HEK293 (cell line): ENCODE measurements at regions not wholly inside any gene's neighbourhood (a gene's known extent, or its start where the extent isn't known, plus 50 kb on each side); places are given as distances from the start of the nearest gene placed in this dataset.

Experiments used
- CTCF ChIA-PET: fragments of 350-600 bp; formaldehyde crosslinking; extraction: SDS; loops from one replicate; lab custom pipeline; 2021; ENCODE audit warnings: antibody characterized with exemption; lab: Yijun Ruan, JAX
- POLR2A ChIA-PET: fragments of 300-600 bp; formaldehyde crosslinking; extraction: SDS; loops from one replicate; lab custom pipeline; 2020; ENCODE audit warnings: antibody characterized with exemption, inconsistent platforms; lab: Yijun Ruan, JAX
- H3K27ac ChIP-seq: fragments of 200-500 bp; sonication (Bioruptor generic); 2 replicates; pipeline ENCODE4 v1.5.1; 2014; ENCODE audit warnings: low read depth, low read length, control low read depth, inconsistent platforms; ENCODE audit errors: extremely low read depth
- H3K36me3 ChIP-seq, 2 experiments: fragments of 200-500 bp in 1 of 2; sonication (Bioruptor generic) in 1 of 2; 1 replicate in 1 of 2; 2 replicates in 1 of 2; pipeline ENCODE4 v1.5.1; 2014 to 2017; ENCODE audit warnings: inconsistent platforms in 2 of 2, low read length in 2 of 2; ENCODE audit not compliant: control insufficient read depth in 2 of 2, insufficient read depth in 1 of 2
- H3K4me1 ChIP-seq: fragments of 200-500 bp; sonication (Bioruptor generic); 2 replicates; pipeline ENCODE4 v1.5.1; 2014; ENCODE audit warnings: mild to moderate bottlenecking, low read length, inconsistent platforms; ENCODE audit not compliant: control insufficient read depth, insufficient read depth
- H3K4me3 ChIP-seq: 2 replicates; pipeline ENCODE4 v1.5.1; 2011; ENCODE audit warnings: low read depth, mild to moderate bottlenecking, control low read depth, low read length, moderate library complexity
- H3K9me3 ChIP-seq: fragments of 200-500 bp; sonication (Bioruptor generic); 2 replicates; pipeline ENCODE4 v1.5.1; 2014; ENCODE audit warnings: low read depth, low read length, inconsistent platforms; ENCODE audit not compliant: control insufficient read depth, insufficient read depth
- REPIN1 ChIP-seq: fragments of 450-650 bp; formaldehyde crosslinking; IDR thresholded peaks from 2 replicates; pipeline ENCODE4 v1.5.1; 2017; ENCODE audit warnings: missing biosample characterization, missing genetic modification characterization, low read depth
- TSHZ1 ChIP-seq: fragments of 450-650 bp; formaldehyde crosslinking; IDR thresholded peaks from 2 replicates; pipeline ENCODE4 v1.5.1; 2016; ENCODE audit warnings: missing biosample characterization, missing genetic modification characterization, borderline replicate concordance
- ZBTB17 ChIP-seq: fragments of 450-650 bp; formaldehyde crosslinking; IDR thresholded peaks from 2 replicates; pipeline ENCODE4 v1.5.1; 2016; ENCODE audit warnings: missing biosample characterization, missing genetic modification characterization
- ZBTB20 ChIP-seq: fragments of 450-650 bp; formaldehyde crosslinking; IDR thresholded peaks from 2 replicates; pipeline ENCODE4 v1.5.1; 2016; ENCODE audit warnings: missing biosample characterization, missing genetic modification characterization
- ZEB2 ChIP-seq: fragments of 450-650 bp; formaldehyde crosslinking; IDR thresholded peaks from 2 replicates; pipeline ENCODE4 v1.5.1; 2016; ENCODE audit warnings: missing biosample characterization, missing genetic modification characterization
- ZNF121 ChIP-seq: fragments of 450-650 bp; formaldehyde crosslinking; IDR thresholded peaks from 2 replicates; pipeline ENCODE4 v1.5.1; 2016; ENCODE audit warnings: missing biosample characterization, missing genetic modification characterization
- ZNF157 ChIP-seq: fragments of 450-650 bp; formaldehyde crosslinking; IDR thresholded peaks from 2 replicates; pipeline ENCODE4 v1.5.1; 2016; ENCODE audit warnings: missing biosample characterization, missing genetic modification characterization
- ZNF16 ChIP-seq: fragments of 450-650 bp; formaldehyde crosslinking; IDR thresholded peaks from 2 replicates; pipeline ENCODE4 v1.5.1; 2016; ENCODE audit warnings: low read depth, missing biosample characterization, missing genetic modification characterization
- ZNF324 ChIP-seq: fragments of 450-650 bp; formaldehyde crosslinking; IDR thresholded peaks from 2 replicates; pipeline ENCODE4 v1.5.1; 2016; ENCODE audit warnings: missing biosample characterization, missing genetic modification characterization
- ZNF341 ChIP-seq: fragments of 450-650 bp; formaldehyde crosslinking; IDR thresholded peaks from 2 replicates; pipeline ENCODE4; 2016; ENCODE audit warnings: low read depth, missing biosample characterization, missing genetic modification characterization
- ZNF350 ChIP-seq: fragments of 450-650 bp; formaldehyde crosslinking; IDR thresholded peaks from 2 replicates; pipeline ENCODE4 v1.5.0; 2017; ENCODE audit warnings: missing biosample characterization, mild to moderate bottlenecking, missing genetic modification characterization
- ZNF394 ChIP-seq: fragments of 450-650 bp; formaldehyde crosslinking; IDR thresholded peaks from 2 replicates; pipeline ENCODE4 v1.5.1; 2016; ENCODE audit warnings: missing biosample characterization, missing genetic modification characterization, mild to moderate bottlenecking, moderate library complexity, borderline replicate concordance
- ZNF423 ChIP-seq: fragments of 450-650 bp; formaldehyde crosslinking; IDR thresholded peaks from 2 replicates; pipeline ENCODE4 v1.5.1; 2016; ENCODE audit warnings: missing biosample characterization, missing genetic modification characterization
- ZNF48 ChIP-seq: fragments of 450-650 bp; formaldehyde crosslinking; IDR thresholded peaks from 2 replicates; pipeline ENCODE4 v1.5.1; 2016; ENCODE audit warnings: missing biosample characterization, missing genetic modification characterization
- ZNF558 ChIP-seq: fragments of 450-650 bp; formaldehyde crosslinking; IDR thresholded peaks from 2 replicates; pipeline ENCODE4 v1.5.1; 2016; ENCODE audit warnings: missing biosample characterization, missing genetic modification characterization
- ZNF560 ChIP-seq: fragments of 450-650 bp; formaldehyde crosslinking; IDR thresholded peaks from 2 replicates; pipeline ENCODE4 v1.5.1; 2017; ENCODE audit warnings: missing biosample characterization, missing genetic modification characterization, borderline replicate concordance
- ZNF580 ChIP-seq: fragments of 450-650 bp; formaldehyde crosslinking; IDR thresholded peaks from 2 replicates; pipeline ENCODE4 v1.5.1; 2016; ENCODE audit warnings: missing biosample characterization, missing genetic modification characterization
- ZNF701 ChIP-seq: fragments of 450-650 bp; formaldehyde crosslinking; IDR thresholded peaks from 2 replicates; pipeline ENCODE4 v1.5.1; 2016; ENCODE audit warnings: missing biosample characterization, missing genetic modification characterization
- ZNF785 ChIP-seq: fragments of 450-650 bp; formaldehyde crosslinking; IDR thresholded peaks from 2 replicates; pipeline ENCODE4 v1.5.1; 2016; ENCODE audit warnings: missing biosample characterization, missing genetic modification characterization
- ZNF837 ChIP-seq: fragments of 450-650 bp; formaldehyde crosslinking; IDR thresholded peaks from 2 replicates; pipeline ENCODE4 v1.5.1; 2016; ENCODE audit warnings: missing biosample characterization, missing genetic modification characterization
- ZSCAN16 ChIP-seq: fragments of 450-650 bp; formaldehyde crosslinking; IDR thresholded peaks from 2 replicates; pipeline ENCODE4 v1.5.1; 2016; ENCODE audit warnings: missing biosample characterization, missing genetic modification characterization
- ZXDB ChIP-seq: fragments of 450-650 bp; formaldehyde crosslinking; IDR thresholded peaks from 2 replicates; pipeline ENCODE4 v1.5.1; 2016; ENCODE audit warnings: missing biosample characterization, missing genetic modification characterization
- TF ChIP-seq, protein P1 (sequence below): fragments of 450-650 bp; IDR thresholded peaks from 2 replicates; pipeline ENCODE4 v1.5.1; 2018; ENCODE audit warnings: missing biosample characterization, missing genetic modification characterization
- TF ChIP-seq, protein P2 (sequence below): fragments of 450-650 bp; formaldehyde crosslinking; IDR thresholded peaks from 2 replicates; pipeline ENCODE4 v1.5.1; 2016; ENCODE audit warnings: missing biosample characterization, missing genetic modification characterization, borderline replicate concordance

- TF ChIP-seq ZNF558 (tag by site-specific recombination) (no peak), ZEB2 (tag by site-specific recombination) (no peak), ZNF341 (tag by site-specific recombination) (no peak)
- H3K36me3 ChIP-seq = no peaks in the 10 kb centered on the region
- H3K4me1 ChIP-seq = no peaks in the 10 kb centered on the region
- CTCF ChIA-PET = no interaction called here
- H3K4me3 ChIP-seq = no peak overlapping the region
- no peak overlapping the region for H3K27ac ChIP-seq
- POLR2A ChIA-PET = no interaction called here
- H3K9me3 ChIP-seq = no peaks in the 10 kb centered on the region
Measured at GRCh38 chr6:85749236-85749635, 106.5 kb upstream of the SYNCRIP start.

- Histone ChIP-seq H3K4me1 (no peaks in the 10 kb centered on the region), H3K27ac (no peak overlapping the region)
- POLR2A ChIA-PET = interaction anchor here (1.9 kb wide), 1 partner anchor 69 kb away, joined by 4 read pairs; no protein-coding TSS in a partner anchor
- TF ChIP-seq ZNF701 (tag by site-specific recombination) (no peak), ZNF48 (tag by site-specific recombination) (no peak), ZSCAN16 (tag by site-specific recombination) (no peak), ZNF560 (tag by site-specific recombination) (no peak), ZBTB20 (tag by site-specific recombination) (no peak), ZNF157 (tag by site-specific recombination) (no peak), ZNF324 (tag by site-specific recombination) (no peak), ZNF16 (no peak), ZNF121 (tag by site-specific recombination) (no peak)
- TF ChIP-seq, protein P1, sequence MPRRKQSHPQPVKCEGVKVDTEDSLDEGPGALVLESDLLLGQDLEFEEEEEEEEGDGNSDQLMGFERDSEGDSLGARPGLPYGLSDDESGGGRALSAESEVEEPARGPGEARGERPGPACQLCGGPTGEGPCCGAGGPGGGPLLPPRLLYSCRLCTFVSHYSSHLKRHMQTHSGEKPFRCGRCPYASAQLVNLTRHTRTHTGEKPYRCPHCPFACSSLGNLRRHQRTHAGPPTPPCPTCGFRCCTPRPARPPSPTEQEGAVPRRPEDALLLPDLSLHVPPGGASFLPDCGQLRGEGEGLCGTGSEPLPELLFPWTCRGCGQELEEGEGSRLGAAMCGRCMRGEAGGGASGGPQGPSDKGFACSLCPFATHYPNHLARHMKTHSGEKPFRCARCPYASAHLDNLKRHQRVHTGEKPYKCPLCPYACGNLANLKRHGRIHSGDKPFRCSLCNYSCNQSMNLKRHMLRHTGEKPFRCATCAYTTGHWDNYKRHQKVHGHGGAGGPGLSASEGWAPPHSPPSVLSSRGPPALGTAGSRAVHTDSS (tag by site-specific recombination) = no peak
- TF ChIP-seq, all 188 proteins: peak for 0
- Histone ChIP-seq H3K4me3 (no peak overlapping the region), H3K9me3 (no peaks in the 10 kb centered on the region), H3K36me3 (no peaks in the 10 kb centered on the region)
- CTCF ChIA-PET = interaction anchor here (0.6 kb wide), 1 partner anchor 9 kb away, joined by 3 read pairs; no protein-coding TSS in a partner anchor
Measured at GRCh38 chr6:85747666-85748065, 105.0 kb upstream of the SYNCRIP start.

DNA sequence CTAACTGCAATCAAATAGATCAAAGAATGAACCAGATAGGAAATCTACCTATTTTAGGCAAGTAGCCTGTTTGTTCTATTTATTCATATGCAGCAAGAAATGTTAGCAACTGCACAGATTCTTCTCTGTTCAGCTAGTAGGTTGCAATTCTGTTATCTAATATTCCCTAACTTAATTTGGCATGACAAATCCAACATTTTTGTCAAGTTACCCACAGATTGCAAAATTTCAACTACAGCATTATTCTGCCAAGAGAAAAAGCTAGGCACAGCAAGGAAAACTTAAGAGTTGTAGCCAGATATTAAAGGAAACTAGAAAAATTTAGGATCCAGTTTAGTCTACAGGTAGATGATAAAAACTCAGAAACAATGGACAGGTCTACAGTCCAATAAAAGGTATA is 104.4 kb upstream of the SYNCRIP start:
- CTCF ChIA-PET = no interaction called here
- POLR2A ChIA-PET = interaction anchor here (1.9 kb wide), 1 partner anchor 69 kb away, joined by 4 read pairs; no protein-coding TSS in a partner anchor
- TF ChIP-seq ZNF580 = no peak
- TF ChIP-seq REPIN1 = no peak
- TF ChIP-seq ZNF350 (tag by site-specific recombination) = no peak
- no peak for TF ChIP-seq ZNF785 (tag by site-specific recombination)
- TF ChIP-seq ZBTB17 (tag by site-specific recombination) = no peak
- TF ChIP-seq, protein P2, sequence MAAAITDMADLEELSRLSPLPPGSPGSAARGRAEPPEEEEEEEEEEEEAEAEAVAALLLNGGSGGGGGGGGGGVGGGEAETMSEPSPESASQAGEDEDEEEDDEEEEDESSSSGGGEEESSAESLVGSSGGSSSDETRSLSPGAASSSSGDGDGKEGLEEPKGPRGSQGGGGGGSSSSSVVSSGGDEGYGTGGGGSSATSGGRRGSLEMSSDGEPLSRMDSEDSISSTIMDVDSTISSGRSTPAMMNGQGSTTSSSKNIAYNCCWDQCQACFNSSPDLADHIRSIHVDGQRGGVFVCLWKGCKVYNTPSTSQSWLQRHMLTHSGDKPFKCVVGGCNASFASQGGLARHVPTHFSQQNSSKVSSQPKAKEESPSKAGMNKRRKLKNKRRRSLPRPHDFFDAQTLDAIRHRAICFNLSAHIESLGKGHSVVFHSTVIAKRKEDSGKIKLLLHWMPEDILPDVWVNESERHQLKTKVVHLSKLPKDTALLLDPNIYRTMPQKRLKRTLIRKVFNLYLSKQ (tag by site-specific recombination) = no peak
- no peak for TF ChIP-seq ZXDB (tag by site-specific recombination)
- no peak for TF ChIP-seq TSHZ1 (tag by site-specific recombination)
- TF ChIP-seq ZNF394 (tag by site-specific recombination) = no peak
- TF ChIP-seq ZNF423 (tag by site-specific recombination) = no peak
- TF ChIP-seq ZNF837 = no peak
- no peaks in the 10 kb centered on the region for H3K4me1 ChIP-seq
- H3K4me3 ChIP-seq = no peak overlapping the region
- no peaks in the 10 kb centered on the region for H3K9me3 ChIP-seq
- H3K27ac ChIP-seq = no peak overlapping the region
- no peaks in the 10 kb centered on the region for H3K36me3 ChIP-seq
